HAP-1 (cell line): ENCODE measurements at regions not wholly inside any gene's neighbourhood (a gene's known extent, or its start where the extent isn't known, plus 50 kb on each side); places are given as distances from the start of the nearest gene placed in this dataset.
A peak's percentile ranks its signal among the peaks of the same experiment; 100 is the strongest.

ENCODE experiments used
- DNase-seq, 2 experiments: peaks; one replicate each; pipeline ENCODE4 v3.0.0-alpha.2; 2016 to 2020; ENCODE audit warnings: low spot score in 2 of 2
- H3K27me3 ChIP-seq: fragments of 250-450 bp; sonication (Bioruptor Pico); 2 replicates; pipeline ENCODE4 v1.5.1; 2020; ENCODE audit warnings: low read depth, mild to moderate bottlenecking, moderate library complexity
- H3K36me3 ChIP-seq: fragments of 250-450 bp; sonication (Bioruptor Pico); replicated peaks from 2 replicates; pipeline ENCODE4 v1.5.1; 2020; ENCODE audit warnings: mild to moderate bottlenecking
- H3K4me1 ChIP-seq: fragments of 250-450 bp; sonication (Bioruptor Pico); 2 replicates; pipeline ENCODE4 v1.5.1; 2020; ENCODE audit warnings: mild to moderate bottlenecking
- H3K4me3 ChIP-seq: fragments of 250-450 bp; sonication (Bioruptor Pico); 2 replicates; pipeline ENCODE4 v1.5.1; 2020; ENCODE audit warnings: mild to moderate bottlenecking, moderate library complexity
- H3K9me3 ChIP-seq: fragments of 250-450 bp; sonication (Bioruptor Pico); 2 replicates; pipeline ENCODE4 v1.5.1; 2020; ENCODE audit warnings: mild to moderate bottlenecking, moderate library complexity
- in situ Hi-C: fragments of 300-500 bp; cut with MboI; formaldehyde crosslinking; loops from 3 replicates; pipeline ENCODE4 v1.14.3; 2020; ENCODE audit warnings: low sequenced_read_pairs, inconsistent platforms, mixed read lengths

DNA sequence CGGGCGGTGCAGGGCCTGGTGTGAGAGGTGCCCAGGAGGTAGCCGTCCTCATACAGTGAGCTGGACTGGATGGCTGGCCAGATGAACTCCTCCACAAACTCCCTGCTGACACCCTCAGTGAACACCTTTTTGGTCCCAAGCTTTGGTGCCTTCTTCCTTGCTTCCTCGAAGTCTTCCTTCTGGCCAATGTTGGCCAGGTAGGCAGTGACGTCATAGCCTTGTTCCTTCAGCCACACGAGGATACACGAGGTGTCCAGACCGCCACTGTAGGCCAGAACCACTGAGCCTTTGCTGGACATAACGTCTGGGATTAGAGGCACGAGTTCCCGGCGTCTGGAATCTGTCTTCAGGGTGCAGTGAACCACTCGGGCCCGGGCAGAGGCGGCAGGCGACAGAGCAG lies 206.8 kb upstream of the SP4 start:
- no peak overlapping the region for H3K4me3 ChIP-seq
- no peak for DNase-seq
- no peaks in the 10 kb centered on the region for H3K36me3 ChIP-seq
- H3K27me3 ChIP-seq = no peaks in the 10 kb centered on the region
- H3K9me3 ChIP-seq = no peaks in the 10 kb centered on the region
- in situ Hi-C loops = no loop called here
- no peaks in the 10 kb centered on the region for H3K4me1 ChIP-seq

DNA sequence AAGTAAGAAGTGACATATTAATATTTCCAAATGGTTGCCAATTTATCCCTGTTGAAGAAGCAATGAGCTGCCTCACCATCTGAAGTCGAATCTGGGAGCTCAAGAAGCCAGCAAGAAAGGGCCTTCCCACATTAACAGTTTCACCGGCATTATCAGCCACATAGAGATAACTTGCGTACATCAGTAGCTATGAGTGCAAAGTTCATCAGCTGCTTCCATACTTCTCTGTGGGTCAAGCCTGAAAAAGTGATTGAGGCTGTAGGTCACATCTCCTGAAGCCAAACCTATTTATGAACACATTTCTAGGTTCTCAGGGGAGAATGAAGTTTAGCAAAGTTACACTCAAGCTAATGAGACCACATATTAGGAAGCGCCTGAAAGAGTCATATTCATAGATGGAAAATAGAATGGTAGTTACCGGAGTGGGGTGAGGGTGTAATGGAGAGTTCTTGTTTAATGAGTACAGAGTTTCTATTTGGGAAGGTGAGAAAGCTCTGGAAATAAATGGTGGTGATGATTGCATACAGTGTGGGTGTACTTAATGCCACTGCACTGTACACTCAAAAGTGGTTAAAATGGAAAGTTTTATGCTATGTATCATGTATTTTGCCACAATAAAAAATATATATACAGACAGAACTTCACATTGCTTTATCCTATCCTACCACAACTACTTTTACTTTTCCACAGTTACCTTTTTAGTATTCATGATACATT lies 189.3 kb upstream of the SP4 start:
- 0 out of 2 replicates have a peak, but pooled peaks cover 5% of the 10 kb centered on the region for H3K27me3 ChIP-seq
- H3K36me3 ChIP-seq = no peaks in the 10 kb centered on the region
- H3K9me3 ChIP-seq = no peaks in the 10 kb centered on the region; the same call in 1 of the 2 replicates
- H3K4me3 ChIP-seq = no peak overlapping the region
- DNase-seq = no peak
- in situ Hi-C loops = no loop called here
- H3K4me1 ChIP-seq = no peaks in the 10 kb centered on the region

DNA sequence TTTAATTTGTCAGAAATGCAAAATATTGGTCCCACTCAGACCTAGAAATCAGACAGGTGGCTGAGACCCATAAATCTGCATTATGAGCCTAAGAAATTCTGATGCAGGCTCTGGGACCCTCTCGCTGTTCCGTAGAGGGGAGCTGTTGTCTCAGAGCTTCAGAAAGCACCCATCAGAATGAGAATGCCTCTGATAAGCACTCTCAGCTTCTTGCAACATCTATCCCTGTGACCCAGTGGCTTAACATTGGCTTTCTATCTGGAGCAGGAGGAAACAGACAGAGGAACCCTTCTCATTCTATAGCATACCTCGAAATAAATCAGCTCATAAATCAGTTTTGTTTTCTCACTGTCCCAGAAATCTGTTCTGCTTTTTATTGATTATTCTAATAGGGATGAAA lies 184.6 kb upstream of the SP4 start:
- no peak for DNase-seq
- Histone ChIP-seq H3K9me3 (no peaks in the 10 kb centered on the region; the same call in 1 of the 2 replicates), H3K27me3 (peaks cover 9% of the 10 kb centered on the region), H3K4me1 (no peaks in the 10 kb centered on the region), H3K36me3 (no peaks in the 10 kb centered on the region), H3K4me3 (no peak overlapping the region)
- in situ Hi-C loops = no loop called here

DNA sequence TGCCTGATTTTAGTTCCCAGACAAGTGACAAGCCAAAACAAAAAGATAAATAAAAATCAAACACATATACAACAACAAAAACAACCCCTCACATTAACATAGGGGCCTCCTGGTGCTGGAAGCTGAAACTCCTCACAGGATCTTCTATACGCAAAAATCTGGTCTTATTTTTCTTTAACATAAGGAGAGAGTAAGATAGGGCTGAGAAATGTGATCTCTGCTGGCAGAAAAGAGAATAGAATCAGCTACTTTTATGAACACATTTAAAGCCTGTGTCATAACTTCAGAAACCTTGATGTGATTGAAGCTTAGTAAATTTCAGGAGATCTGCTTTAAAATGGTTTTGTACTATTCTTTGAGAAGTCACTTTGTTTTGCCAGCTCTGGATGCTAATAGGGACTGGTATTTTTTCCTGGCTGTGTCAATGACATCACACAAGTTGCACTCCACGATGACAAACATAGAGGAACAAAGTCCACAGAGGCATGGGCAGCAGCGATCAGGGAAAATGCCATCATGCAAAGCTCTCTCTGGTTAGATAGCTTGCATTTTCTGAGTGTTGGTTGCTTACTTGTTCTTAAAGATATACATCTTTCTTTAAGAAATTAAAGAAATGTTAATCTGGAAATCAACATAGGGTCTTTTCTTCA lies 176.6 kb upstream of the SP4 start:
- Histone ChIP-seq H3K27me3 (peaks cover 27% of the 10 kb centered on the region), H3K4me1 (peaks cover 4% of the 10 kb centered on the region), H3K36me3 (no peaks in the 10 kb centered on the region), H3K4me3 (no peak overlapping the region), H3K9me3 (no peaks in the 10 kb centered on the region)
- DNase-seq = no peak
- in situ Hi-C loops = loop anchor here (25.0 kb wide), 3 partner anchors 261 to 761 kb away; no protein-coding TSS in a partner anchor

DNA sequence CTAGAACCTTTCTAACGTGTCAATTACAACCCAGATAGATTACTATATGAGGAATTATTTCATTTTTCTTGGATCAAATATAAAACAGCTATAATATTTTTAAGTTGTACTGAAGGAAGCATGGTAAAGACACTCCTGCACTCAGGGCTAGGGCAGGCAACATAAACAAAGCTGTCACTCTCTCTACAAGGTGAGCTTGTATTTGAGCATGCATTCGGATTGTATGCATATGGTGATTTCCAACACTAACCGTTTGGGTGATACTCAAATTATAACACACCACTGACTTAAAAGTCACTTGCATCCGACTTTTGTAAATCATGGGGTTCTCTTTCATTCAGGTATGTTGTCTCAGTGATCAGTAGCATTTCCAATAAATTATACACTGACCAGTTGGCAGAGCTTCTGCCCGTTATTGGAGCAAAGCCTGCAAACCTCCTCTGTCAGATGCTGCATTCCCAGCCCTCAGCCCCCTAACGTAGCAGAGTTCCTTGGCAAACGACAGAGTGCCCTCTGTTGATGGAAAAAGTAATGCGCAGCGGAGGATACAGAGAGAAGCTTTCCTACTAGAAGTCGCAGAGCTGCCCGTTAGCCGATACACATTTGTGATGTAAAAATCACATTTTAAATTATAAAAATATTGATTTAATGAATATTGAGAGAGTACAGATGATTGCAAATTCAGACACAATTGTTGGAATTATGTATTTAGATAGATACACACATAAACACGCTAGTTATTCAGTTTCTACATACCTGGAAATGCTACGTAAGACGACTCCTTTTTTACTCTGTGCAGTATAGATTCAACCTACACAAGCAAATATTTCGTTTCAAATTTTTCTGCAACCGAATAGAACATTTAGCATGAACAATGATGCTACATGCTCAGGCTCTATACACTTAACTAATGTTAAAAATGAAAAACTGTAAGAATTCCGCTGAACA lies 173.9 kb upstream of the SP4 start:
- in situ Hi-C loops = loop anchor here (25.0 kb wide), 3 partner anchors 258 to 758 kb away; no protein-coding TSS in a partner anchor
- DNase-seq = peak; percentile 79 to 84

DNA sequence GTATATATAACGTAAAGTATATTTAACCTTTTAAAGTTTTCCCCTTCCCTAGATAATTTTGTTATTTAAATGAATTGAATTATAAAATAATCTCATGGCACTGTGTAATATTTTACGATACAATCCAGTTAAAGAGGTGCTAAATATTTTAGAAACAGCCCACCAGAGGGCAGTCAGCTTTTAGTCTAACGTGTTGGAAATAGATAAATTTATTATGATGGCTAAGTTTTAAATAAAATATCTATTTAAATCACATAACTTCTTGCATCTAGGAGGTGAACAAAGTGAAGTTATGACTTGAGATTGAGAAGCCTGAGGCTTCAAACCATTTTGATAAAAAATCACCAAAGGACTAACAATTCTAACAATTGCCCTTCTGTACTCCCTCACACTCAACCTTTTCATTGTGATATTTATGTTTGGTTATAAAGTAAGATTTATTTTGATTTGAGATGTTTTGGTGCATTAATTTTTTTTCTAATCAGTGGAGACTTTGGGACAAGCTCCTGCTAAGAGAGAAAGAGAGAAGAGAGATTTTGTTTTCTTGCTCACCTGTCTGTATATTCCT lies 171.5 kb upstream of the SP4 start:
- H3K4me1 ChIP-seq = peaks cover 6% of the 10 kb centered on the region
- H3K9me3 ChIP-seq = no peaks in the 10 kb centered on the region
- no peak overlapping the region for H3K4me3 ChIP-seq
- in situ Hi-C loops = loop anchor here (25.0 kb wide), 3 partner anchors 256 to 756 kb away; no protein-coding TSS in a partner anchor
- DNase-seq = peak; percentile 30 to 51
- peaks cover 17% of the 10 kb centered on the region for H3K27me3 ChIP-seq
- no peaks in the 10 kb centered on the region for H3K36me3 ChIP-seq

More for the DNA sequence above, 173.9 kb upstream of the SP4 start:
- H3K36me3 ChIP-seq = no peaks in the 10 kb centered on the region
- peaks cover 4% of the 10 kb centered on the region for H3K4me1 ChIP-seq
- H3K4me3 ChIP-seq = no peak overlapping the region
- H3K27me3 ChIP-seq = peaks cover 25% of the 10 kb centered on the region
- H3K9me3 ChIP-seq = no peaks in the 10 kb centered on the region

DNA sequence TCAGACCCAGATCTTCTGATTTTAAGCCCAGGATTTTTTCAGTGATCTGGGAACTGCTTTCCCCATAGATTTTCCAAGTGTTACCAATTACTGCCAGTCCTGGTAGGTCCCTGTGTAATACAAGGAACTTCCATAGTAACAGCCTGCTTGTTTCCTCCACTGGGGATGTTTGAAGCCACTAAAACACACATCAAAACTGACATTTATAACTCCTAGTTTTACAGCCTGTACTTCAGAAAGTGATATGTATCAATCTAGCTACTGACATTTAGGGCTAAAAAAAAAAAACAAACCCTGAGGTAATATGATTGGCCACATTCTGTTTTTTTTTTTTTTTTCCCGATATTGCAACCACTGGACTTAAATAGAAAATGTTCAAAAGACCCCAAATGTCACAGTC lies 166.9 kb upstream of the SP4 start:
- H3K4me1 ChIP-seq = peaks cover 2% of the 10 kb centered on the region; the same call in 1 of the 2 replicates
- H3K4me3 ChIP-seq = no peak overlapping the region
- no peaks in the 10 kb centered on the region for H3K9me3 ChIP-seq
- DNase-seq = no peak
- no peaks in the 10 kb centered on the region for H3K36me3 ChIP-seq
- H3K27me3 ChIP-seq = no peaks in the 10 kb centered on the region
- in situ Hi-C loops = loop anchor here (10.0 to 25.0 kb wide), 4 partner anchors 251 to 824 kb away; no protein-coding TSS in a partner anchor

DNA sequence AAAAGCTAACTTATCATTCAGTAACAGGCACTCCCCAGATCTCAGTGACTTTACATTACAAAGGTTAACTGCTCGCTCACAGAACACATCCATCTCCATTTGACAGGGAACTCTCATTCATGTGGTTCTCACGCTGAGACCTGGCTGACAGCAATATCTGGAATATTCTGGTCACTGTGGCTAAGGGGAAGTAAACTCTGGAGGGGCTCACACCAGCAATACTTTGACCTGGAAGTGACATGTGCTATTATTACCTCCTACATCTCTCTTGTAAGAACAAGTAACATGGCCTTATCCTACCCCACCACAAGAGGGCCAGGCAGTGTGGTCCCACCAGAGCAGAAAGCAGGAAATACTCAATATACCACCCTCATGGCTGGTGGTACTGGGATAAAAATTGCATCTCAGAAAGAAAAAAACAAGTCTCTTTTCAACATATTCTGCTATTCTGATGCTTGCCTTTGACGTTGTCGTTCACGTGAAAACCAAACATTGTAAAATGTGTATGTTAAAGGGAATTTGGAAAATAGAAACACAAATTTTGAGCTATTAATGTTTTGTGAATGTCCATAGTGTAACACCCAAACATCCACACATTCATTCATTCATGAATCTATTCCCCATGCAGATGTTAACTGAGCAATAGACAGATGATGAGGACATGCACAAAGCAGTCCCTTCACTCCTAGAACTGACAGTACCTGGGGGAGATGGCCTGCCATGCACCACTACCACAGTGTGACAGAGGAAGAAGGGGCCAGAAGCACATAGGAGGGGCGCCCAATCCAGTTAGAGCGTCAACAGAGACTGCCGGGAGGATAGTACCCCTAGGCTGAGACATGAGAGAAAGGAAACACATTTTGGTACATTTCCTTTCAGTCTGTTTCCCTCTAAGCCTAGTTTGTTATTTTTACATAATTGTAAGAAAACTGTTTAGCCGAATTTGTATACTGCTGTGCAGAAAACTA lies 166.0 kb upstream of the SP4 start:
- no peaks in the 10 kb centered on the region for H3K27me3 ChIP-seq
- no peaks in the 10 kb centered on the region for H3K9me3 ChIP-seq
- H3K36me3 ChIP-seq = no peaks in the 10 kb centered on the region
- peak; percentile 69 to 72 for DNase-seq
- H3K4me1 ChIP-seq = peaks cover 2% of the 10 kb centered on the region; the same call in 1 of the 2 replicates
- in situ Hi-C loops = loop anchor here (10.0 to 25.0 kb wide), 4 partner anchors 250 to 823 kb away; no protein-coding TSS in a partner anchor
- H3K4me3 ChIP-seq = no peak overlapping the region

DNA sequence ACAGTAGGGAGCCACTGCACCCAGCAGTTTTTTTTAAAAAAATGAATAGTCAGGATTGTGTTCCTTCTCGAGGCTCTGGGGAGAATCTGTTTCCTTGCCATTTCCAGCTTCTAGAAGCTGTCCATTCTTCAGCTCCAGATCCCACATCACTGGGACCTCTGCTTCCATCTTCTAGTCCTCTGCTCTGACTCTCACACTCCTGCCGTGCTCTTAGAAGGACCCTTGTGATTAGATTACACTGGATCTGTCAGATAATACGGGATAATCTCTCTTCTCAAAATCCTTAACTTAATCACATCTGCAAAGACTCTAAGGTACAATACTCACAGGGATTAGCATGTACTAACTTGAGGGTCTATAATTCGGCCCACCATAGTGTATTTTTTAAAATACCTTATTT lies 158.9 kb upstream of the SP4 start:
- no peaks in the 10 kb centered on the region for H3K27me3 ChIP-seq
- in situ Hi-C loops = loop anchor here (10.0 to 25.0 kb wide), 4 partner anchors 243 to 816 kb away; no protein-coding TSS in a partner anchor
- H3K36me3 ChIP-seq = no peaks in the 10 kb centered on the region
- DNase-seq = no peak
- H3K9me3 ChIP-seq = no peaks in the 10 kb centered on the region
- no peaks in the 10 kb centered on the region for H3K4me1 ChIP-seq
- no peak overlapping the region for H3K4me3 ChIP-seq

DNA sequence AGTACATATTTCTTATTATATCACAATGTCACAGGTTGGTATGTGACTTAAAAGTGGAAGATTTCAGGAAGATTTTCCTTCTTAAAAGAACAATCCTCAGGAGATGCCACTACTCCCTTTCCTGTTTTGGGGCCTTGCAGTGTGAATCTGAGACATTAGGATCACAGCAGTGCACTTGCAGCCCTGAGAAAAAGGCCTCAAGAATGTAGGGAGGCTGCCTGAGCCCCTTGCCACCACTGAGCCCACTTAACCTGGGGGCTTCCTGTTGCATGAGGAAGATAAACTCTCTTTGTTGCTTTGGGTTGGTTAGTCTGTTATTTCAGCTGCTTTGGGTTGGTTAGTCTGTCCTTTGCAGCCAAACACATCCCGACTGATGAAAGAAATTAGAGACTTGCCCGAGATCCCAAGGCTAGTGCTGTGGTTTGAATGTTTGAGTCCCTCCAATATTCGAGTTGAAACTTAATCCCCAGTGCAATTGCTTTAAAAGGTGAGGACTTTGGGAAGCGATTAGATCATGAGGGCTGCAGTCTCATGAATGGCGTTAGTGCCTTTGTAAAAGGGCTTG lies 151.3 kb upstream of the SP4 start:
- H3K36me3 ChIP-seq = no peaks in the 10 kb centered on the region
- H3K9me3 ChIP-seq = no peaks in the 10 kb centered on the region
- H3K27me3 ChIP-seq = no peaks in the 10 kb centered on the region
- H3K4me1 ChIP-seq = no peaks in the 10 kb centered on the region
- DNase-seq = no peak
- no peak overlapping the region for H3K4me3 ChIP-seq
- in situ Hi-C loops = no loop called here

DNA sequence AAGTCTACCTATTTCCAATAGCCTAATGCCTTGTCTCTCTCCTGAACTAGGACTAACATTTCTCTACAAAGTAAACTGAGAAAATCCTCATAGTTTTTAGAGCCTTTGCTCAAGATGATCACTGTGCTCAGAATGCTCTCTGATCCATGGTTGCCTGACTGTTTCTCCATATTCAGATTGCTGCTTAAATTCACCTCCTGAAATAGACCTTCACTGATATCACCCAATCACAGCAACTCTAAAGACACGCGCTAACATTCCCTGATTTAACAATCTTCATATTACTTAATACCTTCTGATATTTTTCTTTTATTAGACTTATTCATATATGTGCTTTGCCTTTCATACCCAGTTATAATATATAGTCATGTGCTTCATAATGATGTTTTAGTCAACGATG lies 148.9 kb upstream of the SP4 start:
- in situ Hi-C loops = no loop called here
- no peak for DNase-seq
- no peaks in the 10 kb centered on the region for H3K36me3 ChIP-seq
- no peaks in the 10 kb centered on the region for H3K4me1 ChIP-seq
- H3K27me3 ChIP-seq = no peaks in the 10 kb centered on the region
- H3K9me3 ChIP-seq = no peaks in the 10 kb centered on the region
- no peak overlapping the region for H3K4me3 ChIP-seq

DNA sequence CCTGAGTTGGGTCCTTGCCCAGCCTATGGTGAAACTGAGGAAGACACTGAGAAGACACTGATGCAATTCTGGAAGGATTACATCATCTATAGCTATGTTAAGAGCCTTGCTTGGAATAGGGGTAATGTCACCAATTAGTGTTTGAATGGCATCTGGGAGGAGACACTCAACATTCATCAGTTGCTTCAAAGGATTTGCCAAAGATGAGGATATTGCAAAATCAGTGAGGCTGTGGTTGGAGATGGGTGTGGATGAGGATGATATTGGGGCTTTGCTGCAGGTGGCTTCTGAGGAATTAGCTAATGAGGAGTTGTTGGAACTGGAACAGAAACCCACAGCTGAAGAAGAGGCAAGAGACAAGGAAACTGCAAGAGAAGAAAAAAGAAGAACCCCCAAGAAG lies 146.7 kb upstream of the SP4 start:
- no peak for DNase-seq
- Histone ChIP-seq H3K9me3 (no peaks in the 10 kb centered on the region), H3K27me3 (no peaks in the 10 kb centered on the region), H3K36me3 (no peaks in the 10 kb centered on the region), H3K4me3 (no peak overlapping the region), H3K4me1 (no peaks in the 10 kb centered on the region)
- in situ Hi-C loops = no loop called here
